SK-N-SH (cell line): ENCODE measurements at regions not wholly inside any gene's neighbourhood (a gene's known extent, or its start where the extent isn't known, plus 50 kb on each side); places are given as distances from the start of the nearest gene placed in this dataset.

Experiments used
- RFX5 ChIP-seq: IDR thresholded peaks from 2 replicates; pipeline ENCODE4 v1.6.1; 2012; ENCODE audit warnings: mild to moderate bottlenecking, improper control_type of control experiment, low read length
- TF ChIP-seq, protein P1 (sequence below): fragments of 200-600 bp; sonication (generic); IDR thresholded peaks from 2 replicates; pipeline ENCODE4 v1.6.1; 2017; ENCODE audit warnings: antibody characterized with exemption, mild to moderate bottlenecking, moderate library complexity

DNA sequence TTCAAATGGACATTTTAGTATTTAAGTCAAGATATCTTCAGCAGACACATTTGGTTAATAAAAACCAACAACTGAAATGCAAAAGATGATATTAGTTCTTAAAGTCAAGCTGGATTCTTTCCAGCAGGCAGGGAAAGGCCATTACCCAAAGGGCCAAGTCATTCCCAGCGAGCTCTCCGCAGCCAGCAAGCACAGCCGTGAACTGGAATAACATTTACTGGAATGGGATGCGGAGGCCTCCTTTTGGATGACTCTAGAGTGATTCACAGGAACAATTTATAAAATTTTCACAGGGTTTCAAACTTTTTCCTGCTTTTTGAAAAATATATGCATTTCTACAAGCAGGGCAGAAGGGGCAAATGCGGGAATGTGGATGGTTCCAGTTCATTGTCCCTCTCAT is 76.6 kb upstream of the DAB2 start:
- TF ChIP-seq RFX5, result no peak
- TF ChIP-seq, protein P1, sequence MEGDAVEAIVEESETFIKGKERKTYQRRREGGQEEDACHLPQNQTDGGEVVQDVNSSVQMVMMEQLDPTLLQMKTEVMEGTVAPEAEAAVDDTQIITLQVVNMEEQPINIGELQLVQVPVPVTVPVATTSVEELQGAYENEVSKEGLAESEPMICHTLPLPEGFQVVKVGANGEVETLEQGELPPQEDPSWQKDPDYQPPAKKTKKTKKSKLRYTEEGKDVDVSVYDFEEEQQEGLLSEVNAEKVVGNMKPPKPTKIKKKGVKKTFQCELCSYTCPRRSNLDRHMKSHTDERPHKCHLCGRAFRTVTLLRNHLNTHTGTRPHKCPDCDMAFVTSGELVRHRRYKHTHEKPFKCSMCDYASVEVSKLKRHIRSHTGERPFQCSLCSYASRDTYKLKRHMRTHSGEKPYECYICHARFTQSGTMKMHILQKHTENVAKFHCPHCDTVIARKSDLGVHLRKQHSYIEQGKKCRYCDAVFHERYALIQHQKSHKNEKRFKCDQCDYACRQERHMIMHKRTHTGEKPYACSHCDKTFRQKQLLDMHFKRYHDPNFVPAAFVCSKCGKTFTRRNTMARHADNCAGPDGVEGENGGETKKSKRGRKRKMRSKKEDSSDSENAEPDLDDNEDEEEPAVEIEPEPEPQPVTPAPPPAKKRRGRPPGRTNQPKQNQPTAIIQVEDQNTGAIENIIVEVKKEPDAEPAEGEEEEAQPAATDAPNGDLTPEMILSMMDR, result no peak
